Transverse colon (tissue), 3 donors: ENCODE measurements at regions not wholly inside any gene's neighbourhood (a gene's known extent, or its start where the extent isn't known, plus 50 kb on each side); places are given as distances from the start of the nearest gene placed in this dataset.

Experiments
- POLR2A ChIP-seq: fragments of 450-650 bp; IDR thresholded peaks from one replicate; pipeline ENCODE4 v1.6.1; 2016; ENCODE audit warnings: antibody characterized with exemption, mild to moderate bottlenecking, moderate library complexity
- TF ChIP-seq, protein P1 (sequence below), 5 experiments: fragments of 200-600 bp in 3 of 5; fragments of 450-650 bp in 2 of 5; sonication (generic) in 3 of 5; IDR thresholded peaks; 1 replicate in 2 of 5; 2 replicates in 3 of 5; pipeline ENCODE4 v1.5.1; 2016 to 2017; ENCODE audit warnings: antibody characterized with exemption in 5 of 5, inconsistent platforms in 3 of 5, mild to moderate bottlenecking in 2 of 5, moderate library complexity in 1 of 5

DNA sequence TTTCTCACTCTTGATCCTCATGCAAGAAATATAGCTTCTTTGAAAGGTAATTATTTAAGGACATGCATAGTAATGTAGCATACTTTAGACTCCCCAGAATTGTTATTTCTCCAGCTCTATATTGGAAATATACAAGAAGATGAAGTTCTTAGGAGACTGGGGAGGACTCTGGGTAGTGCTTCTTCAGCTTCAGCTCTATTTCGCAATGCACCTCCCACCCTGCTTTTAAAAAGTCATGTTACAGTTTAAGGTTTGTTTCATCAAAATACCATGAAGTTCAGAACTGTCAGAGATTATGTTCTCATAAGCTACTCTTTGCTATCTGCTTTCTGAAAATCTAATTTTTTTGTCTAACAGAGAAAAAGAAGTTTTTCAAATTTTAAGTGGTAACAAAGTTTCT lies 586.2 kb upstream of the ADGRL4 start:
- TF ChIP-seq, protein P1, sequence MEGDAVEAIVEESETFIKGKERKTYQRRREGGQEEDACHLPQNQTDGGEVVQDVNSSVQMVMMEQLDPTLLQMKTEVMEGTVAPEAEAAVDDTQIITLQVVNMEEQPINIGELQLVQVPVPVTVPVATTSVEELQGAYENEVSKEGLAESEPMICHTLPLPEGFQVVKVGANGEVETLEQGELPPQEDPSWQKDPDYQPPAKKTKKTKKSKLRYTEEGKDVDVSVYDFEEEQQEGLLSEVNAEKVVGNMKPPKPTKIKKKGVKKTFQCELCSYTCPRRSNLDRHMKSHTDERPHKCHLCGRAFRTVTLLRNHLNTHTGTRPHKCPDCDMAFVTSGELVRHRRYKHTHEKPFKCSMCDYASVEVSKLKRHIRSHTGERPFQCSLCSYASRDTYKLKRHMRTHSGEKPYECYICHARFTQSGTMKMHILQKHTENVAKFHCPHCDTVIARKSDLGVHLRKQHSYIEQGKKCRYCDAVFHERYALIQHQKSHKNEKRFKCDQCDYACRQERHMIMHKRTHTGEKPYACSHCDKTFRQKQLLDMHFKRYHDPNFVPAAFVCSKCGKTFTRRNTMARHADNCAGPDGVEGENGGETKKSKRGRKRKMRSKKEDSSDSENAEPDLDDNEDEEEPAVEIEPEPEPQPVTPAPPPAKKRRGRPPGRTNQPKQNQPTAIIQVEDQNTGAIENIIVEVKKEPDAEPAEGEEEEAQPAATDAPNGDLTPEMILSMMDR (IDR thresholded peaks at IDR 0.05) = no peak
- no peak for TF ChIP-seq POLR2A
